Trophoblast cell (in vitro differentiated cells and primary cell): ENCODE measurements at regions not wholly inside any gene's neighbourhood (a gene's known extent, or its start where the extent isn't known, plus 50 kb on each side); places are given as distances from the start of the nearest gene placed in this dataset.

Experiments
- DNase-seq, 2 donors: peaks; one replicate each; pipeline ENCODE4 v3.0.0-alpha.2; 2016
- H2AFZ ChIP-seq: 2 replicates; pipeline ENCODE4 v1.6.1; 2013; ENCODE audit warnings: low read length, moderate library complexity, mild to moderate bottlenecking; ENCODE audit not compliant: insufficient read depth, poor library complexity
- H2AK5ac ChIP-seq: 2 replicates; pipeline ENCODE4 v1.6.1; 2013; ENCODE audit warnings: mild to moderate bottlenecking, low read length
- H2BK120ac ChIP-seq: 2 replicates; pipeline ENCODE4 v1.6.1; 2013; ENCODE audit warnings: low read length, mild to moderate bottlenecking, moderate library complexity; ENCODE audit not compliant: insufficient read depth, poor library complexity
- H2BK12ac ChIP-seq: 2 replicates; pipeline ENCODE4 v1.6.1; 2013; ENCODE audit warnings: mild to moderate bottlenecking, low read length, moderate library complexity
- H2BK5ac ChIP-seq: 2 replicates; pipeline ENCODE4 v1.6.1; 2013; ENCODE audit warnings: low read length, low read depth, moderate library complexity, mild to moderate bottlenecking; ENCODE audit not compliant: poor library complexity
- H3K14ac ChIP-seq: 2 replicates; pipeline ENCODE4 v1.6.1; 2013; ENCODE audit warnings: mild to moderate bottlenecking, low read length
- H3K18ac ChIP-seq: 2 replicates; pipeline ENCODE4 v1.6.1; 2013; ENCODE audit warnings: mild to moderate bottlenecking, low read length
- H3K23ac ChIP-seq: 2 replicates; pipeline ENCODE4 v1.6.1; 2013; ENCODE audit warnings: low read length
- H3K27ac ChIP-seq: 2 replicates; pipeline ENCODE4 v1.5.1; 2013; ENCODE audit warnings: low read depth, mild to moderate bottlenecking, inconsistent platforms, low read length, moderate library complexity
- H3K27me3 ChIP-seq: 2 replicates; pipeline ENCODE4 v1.6.1; 2013; ENCODE audit warnings: inconsistent platforms, mild to moderate bottlenecking, low read length, moderate library complexity; ENCODE audit not compliant: insufficient read depth
- H3K36me3 ChIP-seq, 2 experiments: 1 replicate in 1 of 2; 2 replicates in 1 of 2; pipeline ENCODE4 v1.6.1; 2013; ENCODE audit warnings: low read length in 2 of 2, mild to moderate bottlenecking in 2 of 2, moderate library complexity in 1 of 2; ENCODE audit not compliant: insufficient read depth in 2 of 2, control insufficient read depth in 1 of 2
- H3K4ac ChIP-seq: 2 replicates; pipeline ENCODE4 v1.6.1; 2013; ENCODE audit warnings: low read depth, mild to moderate bottlenecking, low read length, moderate library complexity
- H3K4me1 ChIP-seq, 2 experiments: 1 replicate in 1 of 2; 2 replicates in 1 of 2; pipeline ENCODE4 v1.6.1; 2013; ENCODE audit warnings: low read length in 2 of 2, mild to moderate bottlenecking in 2 of 2, moderate library complexity in 1 of 2; ENCODE audit not compliant: insufficient read depth in 2 of 2, control insufficient read depth in 1 of 2
- H3K4me2 ChIP-seq: 2 replicates; pipeline ENCODE4 v1.6.1; 2013; ENCODE audit warnings: inconsistent platforms, mild to moderate bottlenecking, low read length, moderate library complexity
- H3K4me3 ChIP-seq: 2 replicates; pipeline ENCODE4 v1.5.1; 2013; ENCODE audit warnings: mild to moderate bottlenecking, low read depth, low read length, inconsistent platforms
- H3K79me1 ChIP-seq: one replicate; pipeline ENCODE4 v1.6.1; 2013; ENCODE audit warnings: low read length
- H3K79me2 ChIP-seq: 2 replicates; pipeline ENCODE4 v1.6.1; 2013; ENCODE audit warnings: low read length, mild to moderate bottlenecking; ENCODE audit not compliant: control insufficient read depth, insufficient read depth, poor library complexity
- H3K9ac ChIP-seq: 2 replicates; pipeline ENCODE4 v1.6.1; 2013; ENCODE audit warnings: mild to moderate bottlenecking, low read length
- H3K9me3 ChIP-seq: 2 replicates; pipeline ENCODE4 v1.6.1; 2013; ENCODE audit warnings: low read depth, mild to moderate bottlenecking, control low read depth, inconsistent platforms, low read length; ENCODE audit not compliant: insufficient read depth
- H4K12ac ChIP-seq: 2 replicates; pipeline ENCODE4 v1.6.1; 2013; ENCODE audit warnings: low read depth, mild to moderate bottlenecking, low read length, moderate library complexity
- H4K8ac ChIP-seq: 2 replicates; pipeline ENCODE4 v1.6.1; 2013; ENCODE audit warnings: low read depth, mild to moderate bottlenecking, low read length, moderate library complexity
- H4K91ac ChIP-seq: one replicate; pipeline ENCODE4 v1.6.1; 2013; ENCODE audit warnings: low read depth, mild to moderate bottlenecking, low read length, moderate library complexity
- WGBS: extraction: QIAGEN DNeasy Blood & Tissue Kit; methylation state at CpG from one replicate; pipeline ENCODE4 v1.1.7; 2013; ENCODE audit warnings: missing lambda C conversion rate; ENCODE audit not compliant: insufficient read length, insufficient coverage; ENCODE audit errors: extremely low coverage; 5-methylcytosine and 5-hydroxymethylcytosine counted together

GRCh38 chr10:112098682-112099081 lies 84.9 kb downstream of the GPAM start:
- no peak overlapping the region for H4K12ac ChIP-seq
- no peak overlapping the region for H2BK120ac ChIP-seq
- DNase-seq = no peak
- no peak overlapping the region for H2AFZ ChIP-seq
- no peaks in the 10 kb centered on the region for H3K79me2 ChIP-seq
- H3K9me3 ChIP-seq = peaks cover 2% of the 10 kb centered on the region
- no peak overlapping the region for H3K4me3 ChIP-seq
- H3K27me3 ChIP-seq = no peaks in the 10 kb centered on the region
- no peak overlapping the region for H3K23ac ChIP-seq
- H3K4ac ChIP-seq = no peak overlapping the region
- no peak overlapping the region for H3K9ac ChIP-seq
- no peak overlapping the region for H3K4me2 ChIP-seq
- no CpG with 5 or more reads among the region's 3 CpGs for WGBS
- H3K79me1 ChIP-seq = no peaks in the 10 kb centered on the region
- H3K14ac ChIP-seq = no peak overlapping the region
- no peak overlapping the region for H4K91ac ChIP-seq
- no peak overlapping the region for H3K27ac ChIP-seq
- no peak overlapping the region for H4K8ac ChIP-seq
- no peak overlapping the region for H2BK5ac ChIP-seq
- no peaks in the 10 kb centered on the region for H3K36me3 ChIP-seq
- H3K18ac ChIP-seq = no peak overlapping the region
- no peak overlapping the region for H2AK5ac ChIP-seq
- no peaks in the 10 kb centered on the region for H3K4me1 ChIP-seq
- no peak overlapping the region for H2BK12ac ChIP-seq
